ENCODE measurements at regions not wholly inside any gene's neighbourhood (a gene's known extent, or its start where the extent isn't known, plus 50 kb on each side); places are given as distances from the start of the nearest gene placed in this dataset.

DNA sequence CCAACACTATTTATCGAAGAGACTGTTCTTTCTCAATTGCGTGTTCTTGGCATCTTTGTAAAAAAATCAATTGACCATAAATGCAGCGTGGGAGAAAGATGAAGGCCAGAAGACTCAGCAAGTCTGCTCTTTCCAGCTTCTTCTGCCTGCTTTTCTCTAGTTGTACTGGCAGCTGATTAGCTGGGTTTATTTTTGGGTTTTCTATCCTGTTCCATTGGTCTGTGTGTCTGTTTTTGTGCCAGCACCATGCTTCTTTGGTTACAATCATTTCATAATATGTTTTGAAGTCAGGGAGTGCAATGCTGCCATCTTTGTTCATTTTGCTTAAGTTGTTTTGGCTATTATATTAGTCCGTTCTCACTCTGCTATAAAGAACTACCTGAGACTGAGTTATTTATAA, 201.8 kb upstream of the B3GALT2 start:
- no peak for TF ChIP-seq KLF10 (CRISPR knock-in tag; IDR thresholded peaks at IDR 0.05)
- TF ChIP-seq, protein P1, sequence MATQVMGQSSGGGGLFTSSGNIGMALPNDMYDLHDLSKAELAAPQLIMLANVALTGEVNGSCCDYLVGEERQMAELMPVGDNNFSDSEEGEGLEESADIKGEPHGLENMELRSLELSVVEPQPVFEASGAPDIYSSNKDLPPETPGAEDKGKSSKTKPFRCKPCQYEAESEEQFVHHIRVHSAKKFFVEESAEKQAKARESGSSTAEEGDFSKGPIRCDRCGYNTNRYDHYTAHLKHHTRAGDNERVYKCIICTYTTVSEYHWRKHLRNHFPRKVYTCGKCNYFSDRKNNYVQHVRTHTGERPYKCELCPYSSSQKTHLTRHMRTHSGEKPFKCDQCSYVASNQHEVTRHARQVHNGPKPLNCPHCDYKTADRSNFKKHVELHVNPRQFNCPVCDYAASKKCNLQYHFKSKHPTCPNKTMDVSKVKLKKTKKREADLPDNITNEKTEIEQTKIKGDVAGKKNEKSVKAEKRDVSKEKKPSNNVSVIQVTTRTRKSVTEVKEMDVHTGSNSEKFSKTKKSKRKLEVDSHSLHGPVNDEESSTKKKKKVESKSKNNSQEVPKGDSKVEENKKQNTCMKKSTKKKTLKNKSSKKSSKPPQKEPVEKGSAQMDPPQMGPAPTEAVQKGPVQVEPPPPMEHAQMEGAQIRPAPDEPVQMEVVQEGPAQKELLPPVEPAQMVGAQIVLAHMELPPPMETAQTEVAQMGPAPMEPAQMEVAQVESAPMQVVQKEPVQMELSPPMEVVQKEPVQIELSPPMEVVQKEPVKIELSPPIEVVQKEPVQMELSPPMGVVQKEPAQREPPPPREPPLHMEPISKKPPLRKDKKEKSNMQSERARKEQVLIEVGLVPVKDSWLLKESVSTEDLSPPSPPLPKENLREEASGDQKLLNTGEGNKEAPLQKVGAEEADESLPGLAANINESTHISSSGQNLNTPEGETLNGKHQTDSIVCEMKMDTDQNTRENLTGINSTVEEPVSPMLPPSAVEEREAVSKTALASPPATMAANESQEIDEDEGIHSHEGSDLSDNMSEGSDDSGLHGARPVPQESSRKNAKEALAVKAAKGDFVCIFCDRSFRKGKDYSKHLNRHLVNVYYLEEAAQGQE (IDR thresholded peaks at IDR 0.05; ENCODE audit: borderline replicate concordance): no peak
- TF ChIP-seq, protein P1 (CRISPR knock-in tag; IDR thresholded peaks at IDR 0.05; ENCODE audit: low read depth): no peak
- no peak for TF ChIP-seq MYC (IDR thresholded peaks at IDR 0.05; ENCODE audit: low read depth, low read length)
- no peak for TF ChIP-seq MYC (CRISPR knock-in tag; IDR thresholded peaks at IDR 0.05; ENCODE audit: borderline replicate concordance, low read depth)
- no peak for TF ChIP-seq KLF16 (IDR thresholded peaks at IDR 0.05)
- TF ChIP-seq, protein P2, sequence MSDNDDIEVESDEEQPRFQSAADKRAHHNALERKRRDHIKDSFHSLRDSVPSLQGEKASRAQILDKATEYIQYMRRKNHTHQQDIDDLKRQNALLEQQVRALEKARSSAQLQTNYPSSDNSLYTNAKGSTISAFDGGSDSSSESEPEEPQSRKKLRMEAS (CRISPR knock-in tag; IDR thresholded peaks at IDR 0.05): no peak
- TF ChIP-seq, protein P3, sequence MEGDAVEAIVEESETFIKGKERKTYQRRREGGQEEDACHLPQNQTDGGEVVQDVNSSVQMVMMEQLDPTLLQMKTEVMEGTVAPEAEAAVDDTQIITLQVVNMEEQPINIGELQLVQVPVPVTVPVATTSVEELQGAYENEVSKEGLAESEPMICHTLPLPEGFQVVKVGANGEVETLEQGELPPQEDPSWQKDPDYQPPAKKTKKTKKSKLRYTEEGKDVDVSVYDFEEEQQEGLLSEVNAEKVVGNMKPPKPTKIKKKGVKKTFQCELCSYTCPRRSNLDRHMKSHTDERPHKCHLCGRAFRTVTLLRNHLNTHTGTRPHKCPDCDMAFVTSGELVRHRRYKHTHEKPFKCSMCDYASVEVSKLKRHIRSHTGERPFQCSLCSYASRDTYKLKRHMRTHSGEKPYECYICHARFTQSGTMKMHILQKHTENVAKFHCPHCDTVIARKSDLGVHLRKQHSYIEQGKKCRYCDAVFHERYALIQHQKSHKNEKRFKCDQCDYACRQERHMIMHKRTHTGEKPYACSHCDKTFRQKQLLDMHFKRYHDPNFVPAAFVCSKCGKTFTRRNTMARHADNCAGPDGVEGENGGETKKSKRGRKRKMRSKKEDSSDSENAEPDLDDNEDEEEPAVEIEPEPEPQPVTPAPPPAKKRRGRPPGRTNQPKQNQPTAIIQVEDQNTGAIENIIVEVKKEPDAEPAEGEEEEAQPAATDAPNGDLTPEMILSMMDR (IDR thresholded peaks at IDR 0.05 in 2 of 3, conservative IDR thresholded peaks at IDR 0.05 in 1 of 3; ENCODE audit: insufficient read depth in 2 of 3, low read depth in 1 of 3, low read length in 3 of 3): no peak
- no peak for TF ChIP-seq SREBF2 (CRISPR knock-in tag; IDR thresholded peaks at IDR 0.05)
- TF ChIP-seq ZKSCAN8 (CRISPR knock-in tag; IDR thresholded peaks at IDR 0.05): no peak
- no peak for TF ChIP-seq ZNF124 (CRISPR knock-in tag; IDR thresholded peaks at IDR 0.05)
- no peak for TF ChIP-seq TARDBP (IDR thresholded peaks at IDR 0.05)
- TF ChIP-seq FOXA1 (IDR thresholded peaks at IDR 0.05; ENCODE audit: borderline replicate concordance): no peak
- TF ChIP-seq, protein P4, sequence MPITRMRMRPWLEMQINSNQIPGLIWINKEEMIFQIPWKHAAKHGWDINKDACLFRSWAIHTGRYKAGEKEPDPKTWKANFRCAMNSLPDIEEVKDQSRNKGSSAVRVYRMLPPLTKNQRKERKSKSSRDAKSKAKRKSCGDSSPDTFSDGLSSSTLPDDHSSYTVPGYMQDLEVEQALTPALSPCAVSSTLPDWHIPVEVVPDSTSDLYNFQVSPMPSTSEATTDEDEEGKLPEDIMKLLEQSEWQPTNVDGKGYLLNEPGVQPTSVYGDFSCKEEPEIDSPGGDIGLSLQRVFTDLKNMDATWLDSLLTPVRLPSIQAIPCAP (CRISPR knock-in tag; IDR thresholded peaks at IDR 0.05; ENCODE audit: borderline replicate concordance): no peak
- TF ChIP-seq SIN3A (IDR thresholded peaks at IDR 0.05; ENCODE audit: borderline replicate concordance in 2 of 2, control insufficient read depth in 1 of 2, low read depth in 2 of 2, low read length in 2 of 2): no peak

All from K562 (cell line).